ENCODE measurements at regions not wholly inside any gene's neighbourhood (a gene's known extent, or its start where the extent isn't known, plus 50 kb on each side); places are given as distances from the start of the nearest gene placed in this dataset.

DNA sequence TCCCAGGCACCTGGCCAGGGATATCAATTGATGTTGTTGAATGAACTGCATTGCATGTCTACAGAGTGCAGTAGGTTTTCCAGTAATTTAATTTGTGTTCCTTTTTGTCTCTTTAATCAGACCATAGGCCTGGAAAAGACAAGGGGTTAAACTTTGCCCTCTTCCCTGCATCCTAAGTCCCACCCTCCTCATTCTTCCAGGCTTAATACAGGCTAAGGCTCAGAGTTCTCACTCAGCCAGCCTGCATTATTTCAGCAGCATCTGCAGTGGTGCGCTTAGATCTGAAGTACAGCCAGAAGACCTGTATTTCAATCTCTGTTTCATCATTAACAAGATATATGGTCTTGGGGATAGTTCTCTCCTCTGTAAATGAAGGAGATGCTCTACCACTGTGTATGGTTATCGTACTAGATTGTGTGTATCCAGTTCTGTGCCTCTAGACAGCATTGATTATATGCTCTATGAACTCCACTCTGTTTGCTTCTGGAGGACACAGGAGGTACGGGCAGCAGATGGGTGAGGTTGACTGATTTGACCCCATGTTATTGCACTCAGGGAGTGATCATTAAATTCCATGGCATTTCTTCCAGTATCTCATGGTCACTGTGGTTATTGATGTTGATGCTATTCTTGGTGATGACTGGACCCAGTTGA is 286.1 kb downstream of the RPS6KC1 start:
- dilution Hi-C loops (cut with HindIII; ENCODE audit: low sequenced_read_pairs, unreplicated experiment) (no loop called here), intact Hi-C loops (cut with micrococcal nuclease) (no loop called here), in situ Hi-C loops (cut with MboI; ENCODE audit: low sequenced_read_pairs) (no loop called here)
- Histone ChIP-seq H4K91ac (ENCODE audit: insufficient read depth, low read depth, low read length) (no peak overlapping the region), H3K4ac (ENCODE audit: low read depth, low read length) (no peak overlapping the region), H3K9ac (ENCODE audit: low read depth, low read length) (no peak overlapping the region), H2BK120ac (ENCODE audit: low read depth, low read length) (no peak overlapping the region), H3K9me3 (ENCODE audit: control insufficient read depth, insufficient read depth, low read length) (no peaks in the 10 kb centered on the region), H4K8ac (ENCODE audit: low read depth in 2 of 2, low read length in 2 of 2) (no peak overlapping the region), H2BK5ac (ENCODE audit: low read depth, low read length, poor library complexity, severe bottlenecking) (no peak overlapping the region), H3K4me2 (ENCODE audit: low read depth, low read length) (no peak overlapping the region), H3K14ac (replicated peaks; ENCODE audit: low read depth, low read length) (no peak overlapping the region), H2AK5ac (ENCODE audit: low read depth, low read length) (no peak overlapping the region), H2BK15ac (ENCODE audit: low read depth, low read length) (no peak overlapping the region), H3K27me3 (ENCODE audit: control insufficient read depth, insufficient read depth, low read length) (no peaks in the 10 kb centered on the region; the same call in 1 of the 2 replicates), H2AK9ac (replicated peaks; ENCODE audit: low read depth, low read length, poor library complexity) (no peak overlapping the region), H3K9me1 (ENCODE audit: insufficient read depth, low read length) (no peaks in the 10 kb centered on the region), H3K27ac (ENCODE audit: insufficient read depth, low read length) (no peak overlapping the region), H3K36me3 (ENCODE audit: control insufficient read depth, insufficient read depth, low read length) (no peaks in the 10 kb centered on the region), H3K18ac (ENCODE audit: low read depth, low read length) (no peak overlapping the region), H3K4me3 (ENCODE audit: insufficient read depth, low read depth, low read length) (no peak overlapping the region), H4K5ac (ENCODE audit: low read depth, low read length) (no peak overlapping the region), H4K20me1 (ENCODE audit: insufficient read depth, low read length) (no peaks in the 10 kb centered on the region), H3K56ac (ENCODE audit: extremely low read depth, insufficient read depth, low read length) (no peak overlapping the region), H3K79me1 (ENCODE audit: low read depth in 1 of 2, low read length in 2 of 2) (no peaks in the 10 kb centered on the region), H2AFZ (replicated peaks; ENCODE audit: low read length, poor library complexity) (no peak overlapping the region), H3K23ac (ENCODE audit: low read depth, low read length) (no peak overlapping the region), H2BK20ac (ENCODE audit: low read depth, low read length) (no peak overlapping the region), H3K4me1 (ENCODE audit: control insufficient read depth, insufficient read depth, low read length) (no peaks in the 10 kb centered on the region)
- ATAC-seq (ENCODE audit: low read depth): no peak
- DNase-seq: no peak
- POLR2A ChIA-PET (ENCODE audit: unreplicated experiment): no interaction called here
- 50% methylated on average over 1 of the region's 3 CpGs; no CpG with 5 or more reads in 1 of the 2 experiments for WGBS, 2 experiments (ENCODE audit: extremely low coverage in 2 of 2, insufficient read length in 1 of 2)
- TF ChIP-seq FOS (IDR thresholded peaks at IDR 0.05; ENCODE audit: low read depth, low read length) (no peak), MXI1 (IDR thresholded peaks at IDR 0.05; ENCODE audit: borderline replicate concordance, low read depth, low read length) (no peak), RCOR1 (IDR thresholded peaks at IDR 0.05; ENCODE audit: insufficient replicate concordance, low read length) (no peak), CHD1 (IDR thresholded peaks at IDR 0.05; ENCODE audit: low read depth, low read length) (no peak), SMC3 (IDR thresholded peaks at IDR 0.05; ENCODE audit: low read depth, low read length) (no peak), BHLHE40 (IDR thresholded peaks at IDR 0.05; ENCODE audit: low read depth, low read length) (no peak), RAD21 (IDR thresholded peaks at IDR 0.05; ENCODE audit: low read length) (no peak), USF2 (IDR thresholded peaks at IDR 0.05; ENCODE audit: low read depth, low read length) (no peak), MAZ (IDR thresholded peaks at IDR 0.05; ENCODE audit: borderline replicate concordance, low read depth, low read length) (no peak), RFX5 (IDR thresholded peaks at IDR 0.05; ENCODE audit: low read depth, low read length) (no peak), NFE2L2 (IDR thresholded peaks at IDR 0.05; ENCODE audit: low read depth, low read length) (no peak), POLR2A (IDR thresholded peaks at IDR 0.05; ENCODE audit: low read depth, low read length) (no peak), MAFK (IDR thresholded peaks at IDR 0.05; ENCODE audit: low read depth, low read length) (no peak), CEBPB (IDR thresholded peaks at IDR 0.05; ENCODE audit: low read depth, low read length) (no peak)
- TF ChIP-seq, protein P1, sequence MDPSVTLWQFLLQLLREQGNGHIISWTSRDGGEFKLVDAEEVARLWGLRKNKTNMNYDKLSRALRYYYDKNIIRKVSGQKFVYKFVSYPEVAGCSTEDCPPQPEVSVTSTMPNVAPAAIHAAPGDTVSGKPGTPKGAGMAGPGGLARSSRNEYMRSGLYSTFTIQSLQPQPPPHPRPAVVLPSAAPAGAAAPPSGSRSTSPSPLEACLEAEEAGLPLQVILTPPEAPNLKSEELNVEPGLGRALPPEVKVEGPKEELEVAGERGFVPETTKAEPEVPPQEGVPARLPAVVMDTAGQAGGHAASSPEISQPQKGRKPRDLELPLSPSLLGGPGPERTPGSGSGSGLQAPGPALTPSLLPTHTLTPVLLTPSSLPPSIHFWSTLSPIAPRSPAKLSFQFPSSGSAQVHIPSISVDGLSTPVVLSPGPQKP (IDR thresholded peaks at IDR 0.05; ENCODE audit: borderline replicate concordance, low read depth, low read length): no peak
- TF ChIP-seq, protein P2, sequence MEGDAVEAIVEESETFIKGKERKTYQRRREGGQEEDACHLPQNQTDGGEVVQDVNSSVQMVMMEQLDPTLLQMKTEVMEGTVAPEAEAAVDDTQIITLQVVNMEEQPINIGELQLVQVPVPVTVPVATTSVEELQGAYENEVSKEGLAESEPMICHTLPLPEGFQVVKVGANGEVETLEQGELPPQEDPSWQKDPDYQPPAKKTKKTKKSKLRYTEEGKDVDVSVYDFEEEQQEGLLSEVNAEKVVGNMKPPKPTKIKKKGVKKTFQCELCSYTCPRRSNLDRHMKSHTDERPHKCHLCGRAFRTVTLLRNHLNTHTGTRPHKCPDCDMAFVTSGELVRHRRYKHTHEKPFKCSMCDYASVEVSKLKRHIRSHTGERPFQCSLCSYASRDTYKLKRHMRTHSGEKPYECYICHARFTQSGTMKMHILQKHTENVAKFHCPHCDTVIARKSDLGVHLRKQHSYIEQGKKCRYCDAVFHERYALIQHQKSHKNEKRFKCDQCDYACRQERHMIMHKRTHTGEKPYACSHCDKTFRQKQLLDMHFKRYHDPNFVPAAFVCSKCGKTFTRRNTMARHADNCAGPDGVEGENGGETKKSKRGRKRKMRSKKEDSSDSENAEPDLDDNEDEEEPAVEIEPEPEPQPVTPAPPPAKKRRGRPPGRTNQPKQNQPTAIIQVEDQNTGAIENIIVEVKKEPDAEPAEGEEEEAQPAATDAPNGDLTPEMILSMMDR (conservative IDR thresholded peaks at IDR 0.05; ENCODE audit: low read depth, low read length): no peak
- CTCF ChIA-PET: no interaction called here
- no TSS peak for BruUV-seq (replicated peaks)

All from IMR-90 (cell line).